ENCODE measurements at regions not wholly inside any gene's neighbourhood (a gene's known extent, or its start where the extent isn't known, plus 50 kb on each side); places are given as distances from the start of the nearest gene placed in this dataset.
"Not testable (repeated sequence)": the region's sequence is repeated elsewhere in the genome, so short reads cannot be mapped to it uniquely, and the experiment has no call there.

DNA sequence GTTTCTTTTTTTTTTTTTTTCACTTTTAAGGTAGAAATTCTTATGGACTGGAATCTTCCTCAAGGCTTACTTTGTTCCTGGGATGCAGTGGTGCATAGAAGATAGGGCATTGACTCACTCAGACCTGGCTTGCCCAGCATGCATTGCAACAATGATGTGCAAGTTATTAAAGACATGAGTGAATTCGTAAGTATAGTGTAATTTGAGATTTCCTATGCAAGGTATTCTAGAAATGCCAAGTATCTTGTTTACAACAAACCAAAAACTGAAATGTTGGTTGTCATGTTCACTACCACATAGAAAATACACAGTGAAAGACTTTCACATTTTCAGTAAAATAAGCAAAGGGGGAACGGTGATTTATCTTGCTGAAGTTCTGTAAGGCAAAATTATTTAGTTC is 56.5 kb upstream of the FNDC3B start:
- Histone ChIP-seq H3K9me3 (ENCODE audit: low read depth) (no peaks in the 10 kb centered on the region), H3K4me1 (no peaks in the 10 kb centered on the region), H3K79me2 (ENCODE audit: low read depth) (no peaks in the 10 kb centered on the region), H4K20me1 (ENCODE audit: low read depth) (no peaks in the 10 kb centered on the region), H3K4me3 (no peak overlapping the region), H3K4me2 (no peak overlapping the region), H3K27me3 (no peaks in the 10 kb centered on the region), H3K36me3 (no peaks in the 10 kb centered on the region), H3K27ac (no peak overlapping the region), H3F3A (ENCODE audit: low read depth) (no peaks in the 10 kb centered on the region), H3K9ac (no peak overlapping the region), H2AFZ (replicated peaks) (no peak overlapping the region)
- no peak for DNase-seq (ENCODE audit: low spot score)
- Mint-ChIP-seq H3K27ac (no peak overlapping the region), H3K36me3 (no peaks in the 10 kb centered on the region), H3K27me3 (ENCODE audit: insufficient read depth, low read depth) (peaks cover 7% of the 10 kb centered on the region), H3K4me1 (peaks cover 22% of the 10 kb centered on the region), H3K4me3 (no peak overlapping the region), H3K9me3 (no peaks in the 10 kb centered on the region)
- TF ChIP-seq, protein P1, sequence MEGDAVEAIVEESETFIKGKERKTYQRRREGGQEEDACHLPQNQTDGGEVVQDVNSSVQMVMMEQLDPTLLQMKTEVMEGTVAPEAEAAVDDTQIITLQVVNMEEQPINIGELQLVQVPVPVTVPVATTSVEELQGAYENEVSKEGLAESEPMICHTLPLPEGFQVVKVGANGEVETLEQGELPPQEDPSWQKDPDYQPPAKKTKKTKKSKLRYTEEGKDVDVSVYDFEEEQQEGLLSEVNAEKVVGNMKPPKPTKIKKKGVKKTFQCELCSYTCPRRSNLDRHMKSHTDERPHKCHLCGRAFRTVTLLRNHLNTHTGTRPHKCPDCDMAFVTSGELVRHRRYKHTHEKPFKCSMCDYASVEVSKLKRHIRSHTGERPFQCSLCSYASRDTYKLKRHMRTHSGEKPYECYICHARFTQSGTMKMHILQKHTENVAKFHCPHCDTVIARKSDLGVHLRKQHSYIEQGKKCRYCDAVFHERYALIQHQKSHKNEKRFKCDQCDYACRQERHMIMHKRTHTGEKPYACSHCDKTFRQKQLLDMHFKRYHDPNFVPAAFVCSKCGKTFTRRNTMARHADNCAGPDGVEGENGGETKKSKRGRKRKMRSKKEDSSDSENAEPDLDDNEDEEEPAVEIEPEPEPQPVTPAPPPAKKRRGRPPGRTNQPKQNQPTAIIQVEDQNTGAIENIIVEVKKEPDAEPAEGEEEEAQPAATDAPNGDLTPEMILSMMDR (IDR thresholded peaks at IDR 0.05): no peak
- TF ChIP-seq EZH2 (IDR thresholded peaks at IDR 0.05) (no peak), EZH2phosphoT487 (IDR thresholded peaks at IDR 0.05) (no peak)

DNA sequence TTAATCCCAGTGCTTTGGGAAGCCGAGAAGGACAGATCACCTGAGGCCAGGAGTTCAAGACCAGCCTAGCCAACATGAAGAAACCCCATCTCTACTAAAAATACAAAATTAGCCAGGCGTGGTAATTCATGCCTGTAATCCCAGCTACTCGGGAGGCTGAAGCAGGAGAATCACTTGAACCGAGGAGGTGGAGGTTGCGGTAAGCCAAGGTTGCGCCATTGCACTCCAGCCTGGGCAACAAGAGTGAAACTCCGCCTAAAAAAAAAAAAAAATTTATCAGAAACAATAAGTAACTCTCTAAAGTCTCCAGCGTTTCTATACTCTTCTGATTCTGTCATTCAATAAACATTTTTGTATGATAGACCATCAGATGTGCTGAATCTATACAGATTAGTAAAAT is 55.7 kb upstream of the FNDC3B start:
- not testable (repeated sequence) for H3K27ac Mint-ChIP-seq; H3K79me2 ChIP-seq (ENCODE audit: low read depth); H3K36me3 ChIP-seq; H3F3A ChIP-seq (ENCODE audit: low read depth); H3K27ac ChIP-seq; H3K36me3 Mint-ChIP-seq; H3K9ac ChIP-seq; DNase-seq (ENCODE audit: low spot score); H2AFZ ChIP-seq (replicated peaks); H3K27me3 Mint-ChIP-seq (ENCODE audit: insufficient read depth, low read depth); H3K4me3 Mint-ChIP-seq; H3K4me1 ChIP-seq; H3K27me3 ChIP-seq; H3K4me3 ChIP-seq; H3K9me3 Mint-ChIP-seq; H3K4me2 ChIP-seq; H4K20me1 ChIP-seq (ENCODE audit: low read depth); H3K9me3 ChIP-seq (ENCODE audit: low read depth)
- peaks cover 22% of the 10 kb centered on the region for H3K4me1 Mint-ChIP-seq

GRCh38 chr3:171984883-171985282 is 54.5 kb upstream of the FNDC3B start:
- H3K9me3 Mint-ChIP-seq: no peaks in the 10 kb centered on the region

DNA sequence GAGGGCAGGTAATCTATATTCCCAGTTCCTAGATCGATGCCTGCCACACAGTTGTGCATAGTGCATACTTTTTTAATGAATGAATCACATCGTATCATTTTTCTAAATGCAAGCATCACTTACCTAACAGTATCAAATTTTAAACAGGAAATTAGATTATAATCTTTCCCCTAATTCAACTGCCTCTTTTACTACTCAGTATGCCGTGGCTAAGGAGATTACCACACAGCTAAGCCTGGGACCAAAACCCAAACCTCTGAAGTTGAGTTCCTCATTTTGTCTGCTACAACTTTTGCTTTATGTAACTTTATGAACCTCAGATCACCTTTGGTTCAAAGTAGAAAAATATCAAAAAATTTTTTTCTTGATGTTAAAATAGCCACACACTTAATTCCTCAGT is 53.2 kb upstream of the FNDC3B start:
- H3K27me3 Mint-ChIP-seq (ENCODE audit: insufficient read depth, low read depth): peaks cover 13% of the 10 kb centered on the region
- H3K9me3 ChIP-seq (ENCODE audit: low read depth): no peaks in the 10 kb centered on the region
- H3K4me3 ChIP-seq: no peak overlapping the region
- no peaks in the 10 kb centered on the region for H3F3A ChIP-seq (ENCODE audit: low read depth)
- H3K4me2 ChIP-seq: no peak overlapping the region
- no peak overlapping the region for H3K27ac Mint-ChIP-seq
- no peak overlapping the region for H3K27ac ChIP-seq
- H3K27me3 ChIP-seq: no peaks in the 10 kb centered on the region
- H3K36me3 Mint-ChIP-seq: no peaks in the 10 kb centered on the region
- no peak for DNase-seq (ENCODE audit: low spot score)
- no peaks in the 10 kb centered on the region for H4K20me1 ChIP-seq (ENCODE audit: low read depth)
- no peak overlapping the region for H3K9ac ChIP-seq
- H3K79me2 ChIP-seq (ENCODE audit: low read depth): no peaks in the 10 kb centered on the region
- H3K4me1 ChIP-seq: no peaks in the 10 kb centered on the region
- H3K4me1 Mint-ChIP-seq: peaks cover 17% of the 10 kb centered on the region
- no peak overlapping the region for H3K4me3 Mint-ChIP-seq
- no peaks in the 10 kb centered on the region for H3K36me3 ChIP-seq
- H3K9me3 Mint-ChIP-seq: peaks cover 3% of the 10 kb centered on the region
- TF ChIP-seq, protein P1 (IDR thresholded peaks at IDR 0.05): no peak
- TF ChIP-seq EZH2phosphoT487 (IDR thresholded peaks at IDR 0.05): no peak
- no peak for TF ChIP-seq EZH2 (IDR thresholded peaks at IDR 0.05)
- no peak overlapping the region for H2AFZ ChIP-seq (replicated peaks)

More at GRCh38 chr3:171984883-171985282, 54.5 kb upstream of the FNDC3B start:
- Histone ChIP-seq H3F3A (ENCODE audit: low read depth) (no peaks in the 10 kb centered on the region), H3K9me3 (ENCODE audit: low read depth) (no peaks in the 10 kb centered on the region), H2AFZ (replicated peaks) (no peak overlapping the region), H3K27ac (no peak overlapping the region), H3K27me3 (no peaks in the 10 kb centered on the region), H3K4me1 (no peaks in the 10 kb centered on the region), H3K4me3 (no peak overlapping the region), H3K36me3 (no peaks in the 10 kb centered on the region), H3K4me2 (no peak overlapping the region), H3K79me2 (ENCODE audit: low read depth) (no peaks in the 10 kb centered on the region), H3K9ac (no peak overlapping the region), H4K20me1 (ENCODE audit: low read depth) (no peaks in the 10 kb centered on the region)
- H3K36me3 Mint-ChIP-seq: no peaks in the 10 kb centered on the region
- peaks cover 22% of the 10 kb centered on the region for H3K4me1 Mint-ChIP-seq
- TF ChIP-seq EZH2 (IDR thresholded peaks at IDR 0.05) (no peak), EZH2phosphoT487 (IDR thresholded peaks at IDR 0.05) (no peak)
- TF ChIP-seq, protein P1 (IDR thresholded peaks at IDR 0.05): no peak
- no peak overlapping the region for H3K27ac Mint-ChIP-seq
- no peak overlapping the region for H3K4me3 Mint-ChIP-seq
- DNase-seq (ENCODE audit: low spot score): no peak
- H3K27me3 Mint-ChIP-seq (ENCODE audit: insufficient read depth, low read depth): peaks cover 9% of the 10 kb centered on the region
